Myocyte (in vitro differentiated cells): ENCODE measurements at regions not wholly inside any gene's neighbourhood (a gene's known extent, or its start where the extent isn't known, plus 50 kb on each side); places are given as distances from the start of the nearest gene placed in this dataset.

Experiments used
- DNase-seq: peaks from one replicate; pipeline ENCODE4 v3.0.0-alpha.2; 2012; ENCODE audit warnings: low read depth

- DNase-seq: no peak
These were observed 180.0 kb downstream of the KIF4B start for GRCh38 chr5:155193483-155194107.

- no peak for DNase-seq
These were observed 187.1 kb downstream of the KIF4B start for GRCh38 chr5:155200608-155201007.

- DNase-seq: no peak
These were observed 198.2 kb downstream of the KIF4B start for GRCh38 chr5:155211764-155212163.

- no peak for DNase-seq
These were observed 208.8 kb downstream of the KIF4B start for GRCh38 chr5:155222393-155222792.

GRCh38 chr5:155229135-155229534 is 215.6 kb downstream of the KIF4B start:
- no peak for DNase-seq

GRCh38 chr5:155239803-155240202 is 226.2 kb downstream of the KIF4B start:
- no peak for DNase-seq

GRCh38 chr5:155250596-155250995 is 237.0 kb downstream of the KIF4B start:
- DNase-seq: no peak

GRCh38 chr5:155252025-155252424 is 238.5 kb downstream of the KIF4B start:
- DNase-seq: no peak

- DNase-seq: no peak
These were observed 239.2 kb downstream of the KIF4B start for GRCh38 chr5:155252717-155253116.

- DNase-seq: no peak
These were observed 240.8 kb downstream of the KIF4B start for GRCh38 chr5:155254399-155254798.

- DNase-seq: no peak
These were observed 244.6 kb downstream of the KIF4B start for GRCh38 chr5:155258161-155258560.

GRCh38 chr5:155259648-155260047 is 246.1 kb downstream of the KIF4B start:
- no peak for DNase-seq

GRCh38 chr5:155260798-155261197 is 247.2 kb downstream of the KIF4B start:
- no peak for DNase-seq

- DNase-seq: no peak
These were observed 249.8 kb downstream of the KIF4B start for GRCh38 chr5:155263381-155263780.

- no peak for DNase-seq
These were observed 251.3 kb downstream of the KIF4B start for GRCh38 chr5:155264809-155265208.

- DNase-seq: no peak
These were observed 255.3 kb downstream of the KIF4B start for GRCh38 chr5:155268770-155269425.

GRCh38 chr5:155270725-155271124 is 257.2 kb downstream of the KIF4B start:
- no peak for DNase-seq

GRCh38 chr5:155274484-155274883 is 260.9 kb downstream of the KIF4B start:
- DNase-seq: no peak

GRCh38 chr5:155275222-155275621 is 261.7 kb downstream of the KIF4B start:
- no peak for DNase-seq

- DNase-seq: no peak
These were observed 262.7 kb downstream of the KIF4B start for GRCh38 chr5:155276231-155276630.

GRCh38 chr5:155278532-155278931 is 265.0 kb downstream of the KIF4B start:
- no peak for DNase-seq

GRCh38 chr5:155282503-155283107 is 269.1 kb downstream of the KIF4B start:
- DNase-seq: no peak

- no peak for DNase-seq
These were observed 272.2 kb downstream of the KIF4B start for GRCh38 chr5:155285706-155286105.
